GM19455 (cell line): ENCODE measurements at regions not wholly inside any gene's neighbourhood (a gene's known extent, or its start where the extent isn't known, plus 50 kb on each side); places are given as distances from the start of the nearest gene placed in this dataset.
"Not testable (repeated sequence)": the region's sequence is repeated elsewhere in the genome, so short reads cannot be mapped to it uniquely, and the experiment has no call there.

Source experiments
- ATAC-seq: cut with Tn5 transposase; IDR thresholded peaks from one replicate; pipeline ENCODE4 v1.9.1; 2021; ENCODE audit not compliant: unreplicated experiment

GRCh38 chr6:134822920-134823709 is 126.8 kb downstream of the ALDH8A1 start:
- peak; percentile 83 for ATAC-seq

GRCh38 chr6:134821928-134822864 is 127.7 kb downstream of the ALDH8A1 start:
- no peak for ATAC-seq

GRCh38 chr6:134821397-134821796 is 128.5 kb downstream of the ALDH8A1 start:
- ATAC-seq: no peak

GRCh38 chr6:134819863-134820800 is 129.8 kb downstream of the ALDH8A1 start:
- ATAC-seq: no peak

GRCh38 chr6:134819236-134819635 is 130.7 kb downstream of the ALDH8A1 start:
- no peak for ATAC-seq

GRCh38 chr6:134817448-134817847 is 132.5 kb downstream of the ALDH8A1 start:
- ATAC-seq: no peak

- ATAC-seq: no peak
Observed at GRCh38 chr6:134816780-134817179, 133.1 kb downstream of the ALDH8A1 start.

- no peak for ATAC-seq
Observed at GRCh38 chr6:134816300-134816699, 133.6 kb downstream of the ALDH8A1 start.

- ATAC-seq: no peak
Observed at GRCh38 chr6:134814076-134814695, 135.7 kb downstream of the ALDH8A1 start.

- ATAC-seq: no peak
Observed at GRCh38 chr6:134813146-134813545, 136.8 kb downstream of the ALDH8A1 start.

- ATAC-seq: no peak
Observed at GRCh38 chr6:134810402-134810801, 139.5 kb downstream of the ALDH8A1 start.

GRCh38 chr6:134809130-134809529 is 140.8 kb downstream of the ALDH8A1 start:
- no peak for ATAC-seq

- ATAC-seq: no peak
Observed at GRCh38 chr6:134806180-134806798, 143.6 kb downstream of the ALDH8A1 start.

GRCh38 chr6:134805168-134805567 is 144.7 kb downstream of the ALDH8A1 start:
- ATAC-seq: no peak

GRCh38 chr6:134804311-134804710 is 145.6 kb downstream of the ALDH8A1 start:
- ATAC-seq: not testable (repeated sequence)

GRCh38 chr6:134802426-134803058 is 147.4 kb downstream of the ALDH8A1 start:
- ATAC-seq: no peak

- ATAC-seq: no peak
Observed at GRCh38 chr6:134797400-134798113, 152.3 kb downstream of the ALDH8A1 start.

GRCh38 chr6:134795691-134796090 is 154.2 kb downstream of the ALDH8A1 start:
- no peak for ATAC-seq

GRCh38 chr6:134795001-134795400 is 154.9 kb downstream of the ALDH8A1 start:
- ATAC-seq: no peak
